ENCODE measurements at regions not wholly inside any gene's neighbourhood (a gene's known extent, or its start where the extent isn't known, plus 50 kb on each side); places are given as distances from the start of the nearest gene placed in this dataset.
"Not testable (repeated sequence)": the region's sequence is repeated elsewhere in the genome, so short reads cannot be mapped to it uniquely, and the experiment has no call there.

DNA sequence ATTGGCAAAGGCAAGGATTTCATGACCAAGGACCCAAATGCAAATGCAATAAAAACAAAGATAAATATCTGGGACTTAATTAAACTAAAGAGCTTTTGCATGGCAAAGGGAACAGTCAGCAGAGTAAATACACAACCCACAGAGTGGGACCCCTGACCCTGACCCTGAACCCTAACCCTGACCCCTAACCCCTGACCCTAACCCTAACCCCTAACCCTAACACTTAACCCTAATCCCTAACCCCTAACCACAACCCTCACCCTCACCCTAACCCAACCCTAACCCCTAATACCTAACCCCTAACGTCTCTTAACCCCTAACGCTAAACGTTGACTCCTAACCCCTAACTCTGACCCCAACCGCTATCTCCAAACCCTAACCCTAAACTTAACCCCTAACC is 673.1 kb upstream of the DEFB115 start:
- DNase-seq (ENCODE audit: low read depth in 4 of 4, low spot score in 1 of 4) = not testable (repeated sequence)

DNA sequence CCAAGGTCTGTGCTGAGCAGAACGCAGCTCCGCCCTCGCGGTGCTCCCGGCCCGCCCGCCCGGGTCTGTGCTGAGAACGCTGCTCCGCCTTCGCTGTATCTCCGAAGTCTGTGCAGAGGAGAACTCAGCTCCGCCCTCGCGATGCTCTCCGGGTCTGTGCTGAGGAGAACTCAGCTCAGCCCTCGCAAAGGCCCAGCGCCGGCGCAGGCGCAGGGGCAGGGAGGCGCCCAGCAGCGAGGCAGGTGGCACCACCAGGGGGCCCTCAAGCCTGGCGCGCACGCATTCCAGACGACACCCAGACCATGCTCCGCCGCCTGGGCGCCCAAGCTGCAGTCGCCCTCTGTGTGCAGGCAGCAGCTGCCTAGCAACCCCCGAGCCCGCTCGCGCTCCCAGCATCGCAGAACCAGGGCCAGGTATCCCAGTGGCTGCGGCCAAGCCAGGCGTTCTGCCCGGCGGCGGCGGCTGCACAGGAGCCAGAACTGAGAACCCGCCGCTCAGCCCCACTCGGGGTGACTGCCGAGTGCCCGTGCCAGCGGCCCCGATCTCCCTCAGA is 672.1 kb upstream of the DEFB115 start:
- DNase-seq (ENCODE audit: low read depth in 4 of 4, low spot score in 1 of 4) = peak in 2 of 4 experiments; percentile 7 to 16

DNA sequence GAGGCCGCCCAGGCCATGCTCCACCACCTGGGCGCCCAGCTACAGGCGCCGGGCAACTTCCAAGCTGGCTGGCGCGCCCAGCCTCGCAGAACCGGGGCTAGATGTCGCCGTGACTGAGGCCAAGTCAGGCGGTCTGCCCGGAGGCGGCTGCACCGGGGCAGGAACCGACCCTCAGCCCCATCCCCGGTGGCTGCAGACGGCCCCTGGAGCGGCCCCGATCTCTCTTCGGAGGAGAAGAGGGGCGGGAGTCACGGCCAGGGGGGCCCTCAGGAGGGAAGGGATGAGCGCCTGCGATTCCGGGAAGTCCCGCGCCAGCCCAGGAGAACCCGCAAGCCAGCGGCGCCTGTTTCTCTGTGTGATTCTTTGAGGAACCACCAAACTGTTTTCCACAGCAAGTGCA is 671.3 kb upstream of the DEFB115 start:
- DNase-seq (ENCODE audit: low read depth in 4 of 4, low spot score in 1 of 4) = not testable (repeated sequence)

DNA sequence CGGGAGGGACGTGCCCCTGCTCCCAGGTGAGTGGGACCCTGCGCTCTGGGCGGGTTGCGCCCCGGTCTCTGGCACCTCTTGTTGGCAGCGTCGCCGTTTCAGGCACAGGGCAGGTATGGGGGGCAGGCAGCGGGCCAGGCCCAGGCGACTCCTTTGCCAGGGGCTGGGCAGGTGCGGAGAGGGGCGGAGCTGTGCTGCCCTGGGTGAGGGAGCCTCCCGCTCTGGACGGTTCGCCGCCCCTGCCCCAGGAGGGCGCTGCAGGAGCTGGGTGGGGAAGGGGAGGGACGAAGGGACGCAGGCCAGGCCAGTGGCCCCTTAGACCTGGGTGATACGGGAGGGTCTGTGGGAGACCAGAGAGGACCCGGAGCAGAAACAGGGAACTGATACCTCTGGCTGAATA is 663.9 kb upstream of the DEFB115 start:
- DNase-seq (ENCODE audit: low read depth in 4 of 4, low spot score in 1 of 4) = no peak

DNA sequence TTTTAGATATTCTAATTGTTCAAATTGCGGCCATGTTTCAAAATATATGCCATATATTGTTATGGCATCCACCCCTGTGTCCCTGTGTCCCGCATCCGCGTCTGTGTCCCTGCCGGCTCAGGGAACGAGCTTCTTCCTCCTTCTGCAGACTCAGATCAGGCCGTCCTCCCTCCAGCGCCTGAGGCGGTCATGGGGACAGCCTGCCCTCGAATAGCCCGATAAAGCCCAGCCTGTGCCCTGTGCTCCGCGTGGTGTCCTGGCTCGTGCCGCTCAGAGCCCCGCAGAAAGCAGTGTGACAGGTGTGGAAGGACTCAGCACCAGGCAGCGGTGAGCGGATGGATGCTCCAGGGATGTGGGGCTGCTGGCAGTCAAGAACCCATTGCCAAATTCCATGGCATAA is 663.4 kb upstream of the DEFB115 start:
- DNase-seq (ENCODE audit: low read depth in 4 of 4, low spot score in 1 of 4) = no peak

DNA sequence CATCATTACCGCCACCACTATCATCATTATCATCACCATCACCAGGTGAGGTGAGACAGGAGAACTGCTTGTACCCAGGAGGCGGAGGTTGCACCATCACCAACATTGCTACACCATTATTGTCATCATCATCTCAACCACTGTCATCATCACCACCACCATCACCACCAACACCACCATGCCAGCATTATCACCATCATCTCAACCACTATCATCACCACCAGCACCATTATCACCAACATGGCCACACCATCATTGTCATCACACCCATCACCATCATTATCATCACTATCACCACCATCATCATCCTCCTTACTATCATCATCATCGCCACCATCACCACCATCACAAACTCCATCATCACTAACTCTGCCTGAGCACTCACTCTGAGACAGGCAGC is 661.8 kb upstream of the DEFB115 start:
- no peak for DNase-seq (ENCODE audit: low read depth in 4 of 4, low spot score in 1 of 4)

DNA sequence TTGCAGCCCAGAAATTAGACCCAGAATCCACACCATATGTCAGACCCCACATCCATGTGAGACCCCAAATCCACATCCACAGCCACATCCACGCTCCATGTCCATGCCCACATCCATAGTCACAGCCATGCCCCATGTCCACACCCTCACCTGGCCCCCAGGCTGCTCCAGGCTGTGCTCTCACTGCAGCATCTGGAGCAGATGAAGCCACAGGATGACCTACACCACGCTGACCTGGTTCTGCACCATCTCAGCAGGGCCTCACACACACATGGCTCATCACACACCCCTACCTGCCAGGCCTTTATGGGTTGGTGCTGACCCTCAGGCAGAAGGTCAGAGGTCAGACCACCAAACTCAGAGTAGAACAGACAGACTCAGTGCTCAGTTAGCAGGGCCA is 660.0 kb upstream of the DEFB115 start:
- not testable (repeated sequence) for DNase-seq (ENCODE audit: low read depth in 4 of 4, low spot score in 1 of 4)

DNA sequence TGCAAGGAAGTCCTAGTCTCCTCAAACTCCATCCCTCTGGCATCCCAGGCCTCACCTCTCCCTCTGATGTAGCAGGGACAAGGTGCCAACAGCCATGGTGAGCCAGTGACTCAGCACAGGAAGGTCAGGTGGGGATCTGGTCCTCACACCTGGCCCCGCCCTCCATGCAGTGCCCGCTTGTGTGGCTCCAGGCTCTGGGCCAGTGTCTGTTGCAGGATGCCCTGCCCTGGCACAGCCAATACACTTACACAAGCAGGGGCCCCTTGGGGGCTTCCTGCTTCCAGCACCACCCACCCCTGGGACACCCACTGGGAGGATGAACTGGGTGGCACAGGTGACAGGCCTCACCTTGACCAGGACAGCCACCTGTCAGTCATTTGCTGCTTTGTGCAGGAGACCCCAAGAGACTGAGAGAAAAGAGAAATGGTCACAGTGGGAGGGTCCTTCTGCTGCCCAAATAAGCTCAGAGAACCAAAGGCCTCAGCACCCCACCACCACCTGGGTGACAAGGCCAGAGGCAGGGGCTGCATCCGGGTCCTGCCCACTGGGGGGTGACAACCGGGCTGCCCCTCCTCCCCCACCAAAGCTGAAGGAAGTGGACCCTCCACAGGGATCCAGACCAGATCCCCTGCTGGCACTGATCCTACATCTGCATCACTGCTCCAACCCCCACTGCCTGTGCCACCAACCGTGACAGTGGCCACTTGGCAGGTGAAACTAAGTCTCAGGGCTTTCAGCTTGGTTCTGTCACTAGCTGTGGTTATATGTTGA is 658.8 kb upstream of the DEFB115 start:
- no peak for DNase-seq (ENCODE audit: low read depth in 4 of 4, low spot score in 1 of 4)

DNA sequence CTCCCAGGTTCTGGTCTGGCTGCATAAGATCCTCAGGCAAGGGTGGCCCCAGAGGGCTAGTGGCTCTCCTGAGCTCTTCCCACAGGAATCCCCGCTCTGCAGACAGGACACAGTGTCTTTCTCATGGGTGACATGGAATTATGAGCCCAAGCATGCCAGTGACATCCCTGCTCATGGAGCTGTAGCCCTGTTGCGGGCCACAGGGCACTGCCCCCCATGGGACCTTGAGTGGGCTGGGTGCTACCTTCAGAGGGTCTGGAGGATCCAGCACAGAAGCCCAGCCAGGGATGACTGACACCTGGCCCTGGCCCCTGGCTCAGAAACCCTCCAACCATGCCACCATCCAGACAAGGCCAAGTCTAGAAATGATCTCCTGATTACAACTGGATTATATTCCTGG is 657.5 kb upstream of the DEFB115 start:
- DNase-seq (ENCODE audit: low read depth in 4 of 4, low spot score in 1 of 4) = no peak

DNA sequence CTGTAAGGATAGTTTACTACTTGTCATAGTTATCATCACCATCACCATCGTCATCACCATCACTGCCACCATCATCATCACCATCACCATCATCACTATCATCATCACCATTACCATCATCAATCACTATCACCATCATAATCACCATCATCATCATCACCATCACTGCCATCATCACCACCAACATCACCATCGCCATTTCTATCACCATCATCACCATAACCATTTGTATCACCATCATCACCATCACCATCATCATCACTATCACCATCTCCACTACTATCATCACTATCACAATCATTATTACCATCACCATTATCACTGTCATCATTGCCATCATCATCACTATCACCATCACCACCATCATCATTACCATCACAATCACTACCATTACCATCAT is 655.5 kb upstream of the DEFB115 start:
- no peak for DNase-seq (ENCODE audit: low read depth in 4 of 4, low spot score in 1 of 4)

DNA sequence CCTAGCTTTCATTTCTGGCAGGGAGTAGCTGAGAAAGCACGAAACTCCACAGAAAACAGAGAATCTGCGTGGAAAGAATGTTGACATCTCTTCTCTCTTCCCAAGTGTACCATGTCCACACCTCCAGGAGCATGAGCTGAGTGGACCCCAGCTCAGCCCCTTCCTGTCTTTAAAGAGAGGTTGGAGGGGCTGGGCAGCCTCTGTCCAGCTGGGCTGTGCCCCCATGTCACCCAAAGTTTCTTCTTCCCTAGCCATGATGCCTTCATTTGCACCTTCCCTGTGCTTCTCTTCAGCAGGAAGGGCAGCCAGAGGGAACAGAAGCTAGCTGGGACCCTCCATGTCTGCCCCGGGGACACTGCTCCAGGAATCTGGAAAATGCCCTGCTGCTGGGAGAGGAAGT is 655.0 kb upstream of the DEFB115 start:
- no peak for DNase-seq (ENCODE audit: low read depth in 4 of 4, low spot score in 1 of 4)

DNA sequence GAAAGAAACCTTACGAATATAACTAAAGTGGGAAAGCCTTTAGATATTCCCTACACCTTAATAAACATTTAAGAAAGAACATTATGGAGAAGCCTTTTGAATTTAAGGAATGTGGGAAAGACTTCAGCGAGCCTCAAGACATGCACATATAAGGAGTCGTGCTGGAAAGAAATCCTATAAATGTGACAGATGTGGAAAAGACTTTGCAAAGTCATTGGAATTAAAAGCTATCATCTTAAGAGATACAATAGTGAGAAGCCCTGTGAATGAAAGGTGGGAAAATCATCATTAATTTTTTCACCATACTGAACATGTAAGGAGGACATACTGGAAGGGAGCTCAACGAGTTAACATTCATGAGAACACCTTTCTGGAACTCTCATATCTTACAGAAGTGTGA is 650.5 kb upstream of the DEFB115 start:
- DNase-seq (ENCODE audit: low read depth in 4 of 4, low spot score in 1 of 4) = no peak

DNA sequence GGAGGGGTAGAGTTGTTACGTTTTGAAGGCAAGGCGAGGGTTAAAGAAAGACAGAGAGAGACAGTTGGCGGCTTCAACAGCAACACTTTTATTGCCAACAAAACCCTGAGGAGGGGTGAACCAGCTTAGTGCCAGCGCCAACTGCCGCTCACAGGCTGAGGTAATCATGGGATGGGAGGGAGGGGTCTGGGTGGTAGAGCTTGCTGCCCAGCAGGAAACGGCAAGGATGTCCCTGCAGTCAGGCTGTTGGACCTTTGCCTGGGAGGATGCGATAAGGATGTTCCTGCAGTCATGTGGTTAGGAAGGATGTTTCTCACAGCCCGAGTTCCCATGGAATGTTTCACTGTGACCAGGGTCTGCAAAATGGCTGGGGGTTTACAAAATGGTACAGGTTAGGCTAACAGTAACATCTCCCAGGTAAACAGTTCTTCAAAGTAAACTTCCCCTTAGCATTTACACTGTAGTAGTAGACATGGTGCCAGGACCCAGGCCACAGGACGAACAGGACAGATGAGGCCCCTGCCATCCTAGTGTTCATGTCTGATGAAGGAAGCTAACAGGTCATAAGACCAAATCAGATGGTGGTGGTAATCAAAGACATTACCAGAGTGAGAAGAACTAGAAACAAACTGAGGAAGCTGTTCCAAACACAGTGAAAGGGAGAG is 647.3 kb upstream of the DEFB115 start:
- no peak for DNase-seq (ENCODE audit: low read depth in 4 of 4, low spot score in 1 of 4)

DNA sequence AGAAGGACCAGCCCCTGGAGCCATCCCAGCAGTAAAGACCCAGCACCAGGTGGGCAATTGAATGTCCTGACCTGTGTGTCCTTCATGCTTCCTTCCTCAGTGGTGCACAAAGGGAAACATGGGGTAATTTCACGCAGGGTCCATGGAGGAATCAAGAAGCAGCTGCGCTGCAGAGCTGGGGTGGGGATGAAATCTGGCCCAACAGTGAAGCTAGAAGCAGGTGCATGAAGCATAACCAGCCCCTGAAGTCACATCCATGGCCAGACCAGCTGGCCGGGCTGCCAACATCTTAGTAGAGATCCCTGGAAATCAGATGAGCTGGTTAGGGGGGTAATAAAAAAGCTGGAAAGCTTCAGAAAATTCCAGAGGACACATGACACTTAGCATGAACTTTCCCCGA is 646.7 kb upstream of the DEFB115 start:
- DNase-seq (ENCODE audit: low read depth in 4 of 4, low spot score in 1 of 4) = no peak

DNA sequence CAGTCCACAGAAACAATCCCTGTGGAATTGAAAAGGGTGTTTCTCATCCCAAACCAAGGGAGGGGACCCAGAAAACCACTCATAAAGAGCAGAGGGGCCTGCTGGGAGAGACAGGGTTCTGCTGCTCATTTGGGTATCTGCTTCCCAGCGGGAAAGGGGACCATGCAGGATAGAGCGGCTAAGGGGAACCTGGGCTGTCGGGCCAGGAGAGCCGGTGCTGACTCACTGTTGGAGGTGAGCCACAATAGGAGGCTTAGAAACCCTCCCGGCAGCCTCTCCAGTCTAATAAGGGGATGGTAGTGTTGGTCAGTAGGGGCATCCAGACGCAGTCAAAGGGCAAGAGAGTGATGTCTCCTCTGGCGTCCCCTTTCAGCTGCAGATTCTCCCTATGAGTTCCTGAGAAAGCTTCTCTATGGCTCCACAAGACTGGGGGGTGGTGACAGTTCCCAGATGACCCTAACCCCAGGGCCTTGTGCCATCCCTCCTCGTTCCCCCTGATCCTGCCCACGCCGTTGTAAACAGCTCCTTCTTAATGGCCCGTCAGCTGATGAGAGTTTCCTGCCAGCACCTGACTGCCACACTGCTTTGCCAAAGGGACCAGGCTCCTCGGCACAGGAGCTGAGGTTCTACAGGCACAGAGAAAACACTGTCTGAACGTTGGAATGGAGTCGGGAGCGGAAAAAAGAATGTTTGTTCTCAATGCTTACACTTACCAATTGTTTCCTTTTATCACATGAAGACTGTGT is 646.1 kb upstream of the DEFB115 start:
- no peak for DNase-seq (ENCODE audit: low read depth in 4 of 4, low spot score in 1 of 4)

DNA sequence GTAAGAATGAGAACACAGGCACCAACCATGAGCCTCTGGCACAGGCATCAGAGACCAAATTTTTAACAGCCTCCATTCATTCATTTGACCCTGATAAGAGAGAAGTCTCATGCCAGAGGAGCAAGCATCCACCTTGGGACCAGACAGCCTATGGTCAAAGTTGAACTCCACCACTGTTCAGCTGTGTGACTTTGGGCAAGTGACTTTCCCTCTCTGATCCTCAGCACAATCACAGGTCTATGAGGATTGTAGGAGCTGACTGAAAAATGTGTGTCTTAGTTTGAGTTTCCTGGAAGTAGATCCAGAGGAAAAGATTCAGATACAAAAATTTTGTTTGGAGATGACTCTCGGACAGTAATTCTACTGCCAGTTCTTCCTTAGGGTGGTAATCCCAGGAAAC is 645.1 kb upstream of the DEFB115 start:
- DNase-seq (ENCODE audit: low read depth in 4 of 4, low spot score in 1 of 4) = no peak

DNA sequence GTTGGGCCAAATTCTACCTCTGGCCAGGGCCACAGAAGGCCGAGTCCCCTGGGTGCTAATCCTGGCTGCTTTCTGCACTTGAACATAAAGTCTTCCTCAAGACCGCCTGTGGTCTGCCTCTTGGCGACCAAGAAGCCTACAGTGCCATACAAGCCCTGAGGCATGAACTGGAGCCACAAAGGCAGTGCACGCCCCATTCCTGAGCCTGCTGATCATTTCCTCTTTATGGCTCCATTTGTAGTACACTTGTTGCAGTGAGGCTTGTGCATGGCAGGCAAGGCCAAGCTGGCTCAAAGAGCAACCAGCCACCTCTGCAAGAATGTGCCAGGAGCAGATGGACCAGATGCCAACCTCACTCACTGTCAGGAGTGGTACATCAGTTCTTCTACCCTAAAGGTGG is 636.1 kb upstream of the DEFB115 start:
- not testable (repeated sequence) for DNase-seq (ENCODE audit: low read depth in 4 of 4, low spot score in 1 of 4)

DNA sequence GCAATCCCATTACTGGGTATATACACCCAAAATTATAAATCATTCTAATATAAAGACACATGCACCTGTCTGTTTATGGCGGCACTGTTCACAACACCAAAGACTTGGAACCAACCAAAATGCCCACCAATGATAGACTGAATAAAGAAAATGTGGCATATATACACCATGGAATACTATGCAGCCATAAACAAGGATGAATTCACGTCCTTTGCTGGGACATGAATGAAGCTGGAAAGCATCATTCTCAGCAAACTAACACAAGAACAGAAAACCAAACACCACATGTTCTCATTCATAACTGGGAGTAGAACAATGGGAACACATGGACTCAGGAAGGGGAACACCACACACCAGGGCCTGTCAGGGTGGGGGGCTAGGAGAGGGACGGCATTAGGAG is 633.2 kb upstream of the DEFB115 start:
- DNase-seq (ENCODE audit: low read depth in 4 of 4, low spot score in 1 of 4) = not testable (repeated sequence)

DNA sequence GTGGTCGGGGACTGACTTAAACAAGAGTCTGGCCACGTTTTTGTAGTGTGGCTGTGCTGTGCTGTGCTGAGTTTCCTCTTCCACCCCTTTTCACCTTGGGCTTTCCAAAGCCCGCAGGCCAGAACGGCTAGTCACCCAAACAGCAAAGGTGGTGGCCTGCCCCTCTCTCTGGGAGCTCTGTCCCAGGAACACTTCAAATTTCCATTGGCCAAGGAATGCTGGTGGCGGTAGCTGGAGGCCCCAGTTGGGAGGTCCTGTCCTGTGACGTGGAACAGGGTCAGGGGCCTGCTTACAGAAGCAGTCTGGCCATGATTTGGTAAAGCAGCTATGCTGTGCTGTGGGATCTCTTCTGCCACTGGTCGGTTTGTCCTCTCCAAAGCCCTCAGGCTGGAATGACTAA is 628.1 kb upstream of the DEFB115 start:
- DNase-seq (ENCODE audit: low read depth in 4 of 4, low spot score in 1 of 4) = not testable (repeated sequence)

DNA sequence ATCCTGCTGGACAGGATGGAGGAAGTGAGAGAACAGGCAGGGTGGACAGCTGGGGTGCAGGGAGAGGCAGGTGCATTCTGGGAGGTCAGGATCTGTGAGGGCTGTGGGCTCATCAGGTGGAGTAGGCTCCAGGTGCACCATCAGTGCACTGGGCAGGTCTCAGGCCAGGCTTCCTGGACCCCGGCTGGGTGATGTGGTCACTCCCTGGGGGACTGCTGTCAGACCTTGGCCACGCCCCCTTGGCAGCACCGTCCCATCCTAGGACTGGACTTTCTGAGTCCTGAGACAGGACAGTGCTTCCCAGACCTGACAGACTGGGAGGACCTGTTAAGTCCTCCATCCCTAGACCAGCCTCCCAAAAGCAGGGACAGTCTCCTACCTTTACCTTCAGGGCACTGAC is 626.7 kb upstream of the DEFB115 start:
- no peak for DNase-seq (ENCODE audit: low read depth in 4 of 4, low spot score in 1 of 4)

DNA sequence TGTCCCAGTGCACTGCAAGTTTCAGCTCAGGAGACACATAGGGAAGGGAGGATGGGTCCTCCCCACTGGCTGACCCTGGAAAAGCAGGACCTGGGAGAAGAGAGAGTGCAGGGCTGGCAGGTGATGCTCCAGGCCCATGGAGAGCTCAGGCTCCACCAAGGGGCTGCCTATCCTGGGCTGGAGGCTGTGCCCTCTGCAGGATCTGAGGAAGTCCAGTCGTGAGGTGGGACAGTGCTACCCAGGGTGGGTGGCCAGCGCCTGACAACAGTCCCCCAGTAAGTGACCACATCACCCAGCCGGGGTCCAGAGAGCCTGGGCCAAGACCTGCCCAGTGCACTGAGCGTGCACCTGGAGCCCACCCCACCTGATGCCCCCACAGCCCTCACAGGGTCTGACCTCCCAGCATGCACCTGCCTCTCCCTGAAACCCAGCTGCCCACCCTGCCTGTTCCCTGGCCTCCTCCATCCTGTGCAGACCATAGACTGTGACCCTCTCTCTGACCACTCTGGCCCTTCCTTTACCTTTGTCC is 626.1 kb upstream of the DEFB115 start:
- DNase-seq (ENCODE audit: low read depth in 4 of 4, low spot score in 1 of 4) = not testable (repeated sequence)

DNA sequence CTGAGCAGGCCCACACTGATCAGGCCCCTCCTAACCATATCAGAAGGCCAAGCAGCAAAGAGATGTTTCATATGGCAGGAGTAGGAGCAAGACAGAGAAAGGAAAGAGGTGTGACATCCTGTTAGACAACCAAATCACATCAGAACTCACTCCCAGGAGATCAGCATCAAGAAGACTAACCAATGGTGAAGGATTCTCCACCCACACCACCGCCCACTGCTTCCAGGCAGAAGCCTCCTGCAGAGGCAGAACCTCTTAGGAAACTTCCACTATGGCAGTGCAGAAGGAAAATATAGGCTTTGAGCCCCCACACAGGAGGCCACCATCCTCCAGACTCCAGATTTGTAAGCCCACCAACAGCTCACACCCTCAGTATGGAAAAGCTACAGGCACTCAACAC is 624.7 kb upstream of the DEFB115 start:
- not testable (repeated sequence) for DNase-seq (ENCODE audit: low read depth in 4 of 4, low spot score in 1 of 4)

Data from stimulated activated CD4-positive, alpha-beta T cell treated with anti-CD3 and anti-CD28 coated beads, Interleukin-1b, Interleukin-23, amount 100 ng/mL, for 24 hours (primary cell).